Nephron (organoid): ENCODE measurements at regions not wholly inside any gene's neighbourhood (a gene's known extent, or its start where the extent isn't known, plus 50 kb on each side); places are given as distances from the start of the nearest gene placed in this dataset.
"Not testable (repeated sequence)": the region's sequence is repeated elsewhere in the genome, so short reads cannot be mapped to it uniquely, and the experiment has no call there.

Source experiments
- H3K27ac Mint-ChIP-seq, 3 experiments: 2 replicates each; pipeline ENCODE4 v1.8.0; 2020; ENCODE audit warnings: mixed read lengths in 3 of 3, mild to moderate bottlenecking in 2 of 3, moderate library complexity in 1 of 3
- H3K27me3 Mint-ChIP-seq: 2 replicates; pipeline ENCODE4 v1.8.0; 2021; ENCODE audit warnings: low read depth, mild to moderate bottlenecking, moderate library complexity, mixed read lengths
- H3K36me3 Mint-ChIP-seq: 2 replicates; pipeline ENCODE4 v1.8.0; 2020; ENCODE audit warnings: low read depth, mixed read lengths
- H3K4me1 Mint-ChIP-seq: 2 replicates; pipeline ENCODE4 v1.8.0; 2020; ENCODE audit warnings: mixed read lengths
- H3K4me3 Mint-ChIP-seq, 3 experiments: 2 replicates each; pipeline ENCODE4 v1.8.0; 2020; ENCODE audit warnings: mild to moderate bottlenecking in 3 of 3, mixed read lengths in 3 of 3, moderate library complexity in 2 of 3
- H3K9me3 Mint-ChIP-seq: 2 replicates; pipeline ENCODE4 v1.8.0; 2020; ENCODE audit warnings: mixed read lengths
- CTCF ChIP-seq, 3 experiments: fragments of 200-600 bp; sonication (generic); IDR thresholded peaks; one replicate each; pipeline ENCODE4 v1.5.0; 2021; ENCODE audit warnings: antibody characterized with exemption in 3 of 3; ENCODE audit not compliant: unreplicated experiment in 3 of 3

GRCh38 chr10:64041185-64041988, 520.2 kb downstream of the REEP3 start:
- peaks cover 35% of the 10 kb centered on the region for H3K4me1 Mint-ChIP-seq
- H3K9me3 Mint-ChIP-seq = no peaks in the 10 kb centered on the region
- TF ChIP-seq CTCF (IDR thresholded peaks at IDR 0.05; ENCODE audit: unreplicated experiment in 3 of 3) = peak; percentile 94 to 100 (median 99)
- no peak overlapping the region for H3K4me3 Mint-ChIP-seq
- H3K27ac Mint-ChIP-seq = peak overlapping the region in 2 of 3 experiments; percentile 8 to 25
- H3K36me3 Mint-ChIP-seq = no peaks in the 10 kb centered on the region
- H3K27me3 Mint-ChIP-seq = peaks cover 8% of the 10 kb centered on the region

DNA sequence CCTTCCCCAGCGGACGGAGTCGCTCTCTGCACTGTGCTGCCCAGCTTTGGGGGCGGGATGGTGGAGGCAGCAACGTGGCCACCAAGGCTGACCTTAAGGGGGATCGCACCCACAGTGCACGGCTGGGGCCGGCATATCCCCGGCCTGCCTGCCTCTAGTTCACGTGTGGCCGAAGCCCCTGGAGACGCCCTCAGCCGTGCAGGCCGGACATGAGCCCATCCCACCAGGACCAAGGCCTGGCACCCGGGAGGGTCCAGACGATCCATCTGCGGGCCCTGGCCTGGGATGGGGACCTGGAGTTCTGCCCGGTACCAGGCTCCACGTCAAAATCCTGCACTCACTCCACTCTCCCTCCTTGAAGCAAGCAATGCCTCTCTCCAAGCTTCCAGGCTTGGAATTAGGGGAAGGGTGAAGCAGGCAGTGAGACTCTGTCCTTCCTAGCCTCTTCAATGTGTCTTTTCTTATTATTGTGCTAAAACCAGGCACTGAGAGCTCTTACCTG, 520.8 kb downstream of the REEP3 start:
- Mint-ChIP-seq H3K36me3 (no peaks in the 10 kb centered on the region), H3K27ac (no peak overlapping the region), H3K27me3 (peaks cover 7% of the 10 kb centered on the region), H3K4me3 (no peak overlapping the region), H3K9me3 (no peaks in the 10 kb centered on the region), H3K4me1 (peaks cover 29% of the 10 kb centered on the region)
- no peak for TF ChIP-seq CTCF (IDR thresholded peaks at IDR 0.05; ENCODE audit: unreplicated experiment in 3 of 3)

DNA sequence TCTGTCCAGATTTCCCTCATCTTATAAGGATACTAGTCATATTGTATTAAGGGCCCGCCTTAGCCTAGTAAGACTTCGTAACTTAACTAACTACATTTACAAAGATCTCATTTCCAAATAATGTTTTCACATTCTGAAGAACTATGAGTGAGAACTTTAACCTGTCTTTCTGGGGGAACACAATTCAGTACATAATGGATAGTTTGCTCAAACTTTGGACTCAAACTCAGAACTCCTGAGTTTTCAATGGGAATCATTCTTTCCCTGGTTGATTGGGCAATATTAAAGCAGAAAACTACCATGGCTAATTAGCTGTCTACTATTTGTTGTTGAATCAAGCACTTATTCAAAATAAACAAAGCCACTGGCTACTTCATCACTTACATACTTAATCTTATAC, 522.9 kb downstream of the REEP3 start:
- TF ChIP-seq CTCF (IDR thresholded peaks at IDR 0.05; ENCODE audit: unreplicated experiment in 3 of 3) = no peak
- Mint-ChIP-seq H3K27me3 (peaks cover 4% of the 10 kb centered on the region), H3K27ac (no peak overlapping the region), H3K4me1 (peaks cover 9% of the 10 kb centered on the region), H3K9me3 (no peaks in the 10 kb centered on the region), H3K4me3 (no peak overlapping the region), H3K36me3 (no peaks in the 10 kb centered on the region)

DNA sequence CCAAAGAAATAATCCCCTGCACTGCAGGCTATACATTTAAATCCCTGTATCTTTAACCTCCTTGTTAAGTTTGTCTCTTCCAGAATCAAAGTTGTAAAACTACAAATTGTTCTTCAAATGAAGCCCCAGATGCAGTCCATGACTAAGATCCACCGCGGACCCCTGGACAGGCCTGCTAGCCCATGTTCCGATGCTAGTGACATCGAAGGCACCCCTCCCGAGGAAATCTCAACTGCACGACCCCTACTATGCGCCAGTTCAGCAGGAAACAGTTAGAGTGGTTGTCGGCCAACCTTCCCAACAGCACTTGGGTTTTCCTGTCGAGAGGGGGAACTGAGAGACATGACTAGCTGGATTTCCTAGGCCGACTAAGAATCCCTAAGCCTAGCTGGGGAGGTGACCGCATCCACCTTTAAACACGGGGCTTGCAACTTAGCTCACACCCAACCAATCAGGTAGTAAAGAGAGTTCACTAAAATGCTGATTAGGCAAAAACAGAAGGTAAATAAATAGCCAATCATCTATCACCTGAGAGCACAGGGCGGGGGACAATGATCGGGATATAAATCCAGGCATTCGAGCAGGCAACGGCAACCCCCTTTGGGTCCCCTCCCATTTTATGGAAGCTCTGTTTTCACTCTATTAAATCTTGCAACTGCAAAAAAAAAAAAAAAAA, 523.9 kb downstream of the REEP3 start:
- not testable (repeated sequence) for H3K9me3 Mint-ChIP-seq, H3K4me3 Mint-ChIP-seq, H3K4me1 Mint-ChIP-seq, H3K27ac Mint-ChIP-seq, H3K36me3 Mint-ChIP-seq, H3K27me3 Mint-ChIP-seq

DNA sequence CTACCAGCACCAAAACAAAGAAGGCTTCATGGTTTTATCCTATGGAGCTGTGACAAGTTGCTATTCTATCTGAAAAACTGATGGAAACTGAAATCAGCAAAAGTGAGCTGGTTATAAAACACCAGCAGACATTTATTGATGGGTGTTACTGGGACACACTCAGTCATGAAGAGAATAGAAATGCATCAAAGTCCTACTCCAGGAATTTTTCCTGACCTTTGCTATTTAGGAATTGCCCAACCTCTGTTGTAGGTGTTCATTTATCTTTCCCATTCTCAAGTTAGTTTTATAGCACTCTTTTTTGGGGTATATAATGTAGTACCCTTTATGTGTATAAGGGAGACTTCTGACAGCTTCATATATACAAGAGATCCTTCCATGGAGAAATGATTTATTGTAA, 533.2 kb downstream of the REEP3 start:
- Mint-ChIP-seq H3K4me3 (no peak overlapping the region), H3K27ac (no peak overlapping the region), H3K36me3 (no peaks in the 10 kb centered on the region), H3K27me3 (peaks cover 4% of the 10 kb centered on the region), H3K4me1 (no peaks in the 10 kb centered on the region), H3K9me3 (peaks cover 4% of the 10 kb centered on the region)
- TF ChIP-seq CTCF (IDR thresholded peaks at IDR 0.05; ENCODE audit: unreplicated experiment in 3 of 3) = no peak

DNA sequence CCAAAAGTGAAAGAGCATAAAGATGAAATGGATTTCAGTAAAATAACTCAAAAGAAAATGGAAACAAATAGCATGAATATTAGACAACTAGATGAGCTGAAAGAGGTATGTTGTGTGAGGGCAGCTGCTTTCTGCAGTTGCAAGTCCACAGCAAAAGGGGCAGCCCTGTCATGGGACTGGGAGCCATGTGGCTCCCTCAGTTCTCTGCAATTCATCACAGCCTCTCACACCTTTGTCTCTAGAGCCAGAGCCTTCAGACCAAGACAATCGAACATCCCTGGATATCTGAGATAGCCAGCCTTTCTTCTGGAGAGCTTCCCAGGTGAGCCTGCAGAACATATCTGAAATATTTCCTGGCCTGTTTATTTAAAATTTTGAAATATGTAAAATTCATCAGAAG, 538.7 kb downstream of the REEP3 start:
- H3K4me1 Mint-ChIP-seq = no peaks in the 10 kb centered on the region
- no peaks in the 10 kb centered on the region for H3K9me3 Mint-ChIP-seq
- H3K4me3 Mint-ChIP-seq = no peak overlapping the region
- TF ChIP-seq CTCF (IDR thresholded peaks at IDR 0.05; ENCODE audit: unreplicated experiment in 3 of 3) = no peak
- H3K27ac Mint-ChIP-seq = no peak overlapping the region
- peaks cover 10% of the 10 kb centered on the region for H3K27me3 Mint-ChIP-seq
- no peaks in the 10 kb centered on the region for H3K36me3 Mint-ChIP-seq
